CD4-positive, alpha-beta T cell treated with Interleukin-4 for 1 hour (primary cell): ENCODE measurements at regions not wholly inside any gene's neighbourhood (a gene's known extent, or its start where the extent isn't known, plus 50 kb on each side); places are given as distances from the start of the nearest gene placed in this dataset.
A peak's percentile ranks its signal among the peaks of the same experiment; 100 is the strongest.
"Not testable (repeated sequence)": the region's sequence is repeated elsewhere in the genome, so short reads cannot be mapped to it uniquely, and the experiment has no call there.

Experiments used
- DNase-seq, 2 donors: peaks; one replicate each; pipeline ENCODE4 v3.0.0-alpha.2; 2020 to 2022

DNA sequence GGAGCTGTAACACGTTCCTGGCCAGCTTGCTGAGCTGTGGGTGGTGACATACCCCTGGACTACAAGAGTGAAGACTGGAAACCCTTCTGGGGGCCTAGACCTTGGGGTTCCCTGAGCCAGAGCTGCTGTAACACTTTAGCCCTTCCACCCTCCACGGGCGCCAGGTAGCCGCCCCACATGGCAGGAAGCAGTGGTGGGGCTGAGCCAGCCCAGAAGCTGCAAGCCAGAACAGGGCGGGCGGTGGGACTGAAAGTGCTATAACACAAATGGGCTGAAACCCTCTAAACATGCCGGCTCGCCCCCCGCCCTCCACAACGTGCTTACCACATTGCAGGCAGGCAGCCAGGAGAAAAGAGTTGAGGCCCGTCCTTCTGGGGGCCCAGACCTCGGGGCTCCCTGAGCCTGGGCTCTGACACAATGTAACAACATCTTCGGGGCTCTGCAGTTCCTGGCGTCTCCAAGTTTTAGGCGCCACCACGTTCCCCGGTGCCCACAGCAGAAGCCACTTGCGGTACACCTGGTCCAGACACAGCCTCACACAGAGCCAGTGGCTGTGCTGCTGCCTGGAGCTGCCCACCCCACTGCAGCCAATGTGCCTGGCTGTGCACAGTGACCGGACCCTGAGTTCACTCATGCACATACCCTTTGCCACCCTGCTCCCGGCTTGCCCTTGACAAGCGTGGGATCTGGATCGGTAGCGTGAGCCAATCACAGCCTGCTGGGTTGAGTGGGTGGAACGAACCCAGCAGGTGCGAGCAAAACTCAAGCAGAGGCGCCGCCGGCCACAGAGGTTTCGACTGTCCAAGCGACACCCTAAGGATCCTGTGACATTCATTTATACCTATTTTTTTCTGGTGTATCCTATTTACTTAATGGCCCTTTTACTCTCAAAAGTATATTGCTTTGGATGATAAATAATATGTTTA, 127.4 kb upstream of the FHL2 start:
- no peak for DNase-seq

- DNase-seq: no peak
Measured at GRCh38 chr2:105525201-105525600, 126.3 kb upstream of the FHL2 start.

GRCh38 chr2:105522645-105523044, 123.8 kb upstream of the FHL2 start:
- DNase-seq: no peak

- DNase-seq: no peak
Measured at GRCh38 chr2:105521616-105522015, 122.8 kb upstream of the FHL2 start.

DNA sequence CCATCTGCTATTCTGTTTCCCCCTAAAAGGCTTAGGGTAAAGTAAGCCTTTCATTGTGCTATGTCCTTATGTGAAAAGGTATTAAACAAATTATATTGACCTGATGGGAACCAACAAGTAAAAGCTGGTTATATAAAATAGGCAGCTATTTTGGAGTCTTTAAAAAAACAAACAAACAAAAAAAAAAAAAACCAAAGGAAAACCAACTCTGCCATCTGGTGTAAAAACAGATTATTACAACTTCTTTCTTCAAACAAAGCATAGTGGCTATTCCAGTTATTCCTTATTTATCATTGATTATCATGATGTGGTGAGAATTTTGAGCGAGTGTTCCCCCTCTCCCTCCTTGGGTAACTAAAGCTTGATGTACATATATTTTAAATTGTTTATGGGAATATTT, 122.3 kb upstream of the FHL2 start:
- peak in 1 of 2 donors; percentile 24 for DNase-seq

GRCh38 chr2:105519516-105519915, 120.7 kb upstream of the FHL2 start:
- no peak for DNase-seq

DNA sequence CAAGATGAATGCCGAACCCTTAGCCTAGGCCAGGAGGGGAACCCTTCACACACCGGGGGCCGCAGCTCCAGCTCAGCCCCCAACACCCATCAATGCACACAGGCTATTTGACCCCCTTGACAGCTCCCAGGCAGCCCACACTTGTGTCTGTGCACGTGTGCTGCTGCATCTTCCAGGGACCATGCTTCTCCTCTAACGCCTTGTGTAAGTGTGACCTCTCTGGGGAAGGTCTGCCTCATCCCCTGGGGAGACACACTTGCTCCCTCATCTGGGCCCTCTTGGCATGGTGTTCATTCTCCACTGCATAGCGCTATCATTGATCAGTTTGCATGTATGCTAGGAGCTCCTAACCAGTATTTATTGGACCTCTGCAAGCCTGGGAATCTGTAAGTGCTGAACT, 120.0 kb upstream of the FHL2 start:
- no peak for DNase-seq

DNA sequence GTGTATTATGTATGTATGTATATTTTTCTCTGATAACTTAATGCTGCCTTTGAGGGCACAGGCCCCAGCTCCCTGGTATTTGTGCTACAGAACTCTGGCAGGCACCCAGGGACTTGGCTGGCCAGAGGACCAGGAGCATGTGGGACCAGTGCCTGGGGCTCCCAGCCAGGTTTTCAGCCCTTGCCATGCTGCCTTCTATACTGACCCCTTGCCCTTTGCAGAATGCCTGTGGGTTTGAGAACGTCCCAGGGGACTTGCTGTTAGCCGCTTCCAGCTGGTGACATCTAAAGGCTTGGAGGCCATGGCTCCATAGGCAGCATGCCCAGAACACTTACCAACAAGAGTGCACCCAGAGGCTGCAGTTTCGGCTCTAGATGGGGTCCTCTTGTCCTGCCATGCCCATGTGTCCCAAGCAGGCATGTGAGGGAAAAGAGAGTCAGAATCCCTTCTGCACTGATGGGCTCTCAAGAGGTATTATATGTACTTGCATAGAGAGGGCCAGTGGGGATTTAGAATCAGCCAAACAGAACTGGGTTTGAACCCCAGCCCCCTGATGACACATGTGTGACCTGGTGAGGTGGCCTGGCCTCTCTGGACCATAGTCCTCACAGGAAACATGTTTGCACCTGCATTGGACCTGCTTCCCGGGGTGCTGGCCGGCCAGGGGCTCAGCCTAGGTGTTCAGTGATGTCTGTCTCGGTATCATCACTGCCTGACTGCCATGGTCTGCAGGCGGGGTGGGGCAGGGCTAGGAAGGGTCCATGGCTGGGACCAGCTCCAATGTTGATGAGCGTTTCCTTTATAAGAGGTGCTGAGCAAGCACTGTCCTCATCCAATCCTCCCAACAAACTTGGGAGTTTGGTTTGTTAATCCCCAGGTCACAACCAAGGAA, 119.2 kb upstream of the FHL2 start:
- no peak for DNase-seq

DNA sequence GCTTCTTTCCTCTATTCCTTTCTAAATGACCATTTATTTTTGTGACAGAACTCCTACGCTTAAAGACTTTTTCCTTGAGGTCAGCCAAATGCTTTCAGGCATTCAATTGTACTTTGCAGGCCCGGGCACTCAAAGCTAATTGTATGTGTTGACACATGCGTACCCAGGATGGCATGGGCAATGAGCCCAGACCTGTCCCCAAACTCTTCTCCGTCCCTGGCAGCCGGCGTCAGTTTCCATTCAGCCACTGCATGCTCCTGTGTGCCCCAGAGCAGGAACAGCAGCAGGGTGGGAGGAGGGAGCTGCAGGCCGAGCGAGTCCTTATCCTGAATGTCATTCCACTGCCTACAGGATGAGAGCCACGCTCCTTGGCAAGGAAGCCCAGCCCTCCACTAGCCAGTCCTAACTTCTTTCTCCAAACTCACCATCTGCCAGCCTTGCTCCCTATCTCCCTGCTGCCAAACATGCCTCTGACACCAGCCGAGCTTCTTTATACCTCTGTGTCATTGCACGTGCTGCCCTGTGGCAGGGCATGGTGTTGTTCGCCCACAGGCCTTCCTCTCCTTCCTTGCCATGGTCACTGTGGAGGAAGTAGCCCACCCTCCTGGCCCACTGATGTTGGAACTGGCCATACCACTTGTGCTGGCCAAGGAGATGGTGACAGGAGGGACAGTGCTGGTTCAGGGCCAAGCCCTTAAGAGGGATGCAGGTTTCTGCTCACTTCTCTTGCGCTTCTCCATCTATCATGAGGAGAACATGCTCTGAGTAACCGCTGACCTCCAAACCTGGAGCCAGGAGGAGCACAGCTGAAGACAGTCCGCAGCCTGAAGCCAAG, 116.9 kb upstream of the FHL2 start:
- no peak for DNase-seq

DNA sequence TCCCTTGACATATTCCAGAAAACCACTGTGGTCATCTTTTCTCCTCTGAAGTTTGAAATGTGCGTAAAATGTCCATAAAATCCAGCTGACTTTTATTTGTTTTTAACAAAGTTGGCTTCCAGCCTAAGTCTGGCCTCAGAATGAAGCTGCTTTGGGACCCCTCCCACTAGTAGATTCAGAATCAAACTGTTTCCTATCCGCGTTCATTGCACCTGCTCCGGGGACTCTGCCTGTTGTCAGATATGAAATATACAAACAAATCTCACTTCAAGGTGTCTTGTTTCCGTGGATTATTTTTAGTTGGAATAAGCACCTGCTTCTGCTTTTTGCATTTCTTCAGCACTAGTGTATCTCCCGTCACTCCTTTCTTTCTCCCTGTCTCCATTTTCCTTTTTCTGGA, 115.7 kb upstream of the FHL2 start:
- DNase-seq: no peak

- no peak for DNase-seq
Measured at GRCh38 chr2:105510761-105511528, 112.1 kb upstream of the FHL2 start.

DNA sequence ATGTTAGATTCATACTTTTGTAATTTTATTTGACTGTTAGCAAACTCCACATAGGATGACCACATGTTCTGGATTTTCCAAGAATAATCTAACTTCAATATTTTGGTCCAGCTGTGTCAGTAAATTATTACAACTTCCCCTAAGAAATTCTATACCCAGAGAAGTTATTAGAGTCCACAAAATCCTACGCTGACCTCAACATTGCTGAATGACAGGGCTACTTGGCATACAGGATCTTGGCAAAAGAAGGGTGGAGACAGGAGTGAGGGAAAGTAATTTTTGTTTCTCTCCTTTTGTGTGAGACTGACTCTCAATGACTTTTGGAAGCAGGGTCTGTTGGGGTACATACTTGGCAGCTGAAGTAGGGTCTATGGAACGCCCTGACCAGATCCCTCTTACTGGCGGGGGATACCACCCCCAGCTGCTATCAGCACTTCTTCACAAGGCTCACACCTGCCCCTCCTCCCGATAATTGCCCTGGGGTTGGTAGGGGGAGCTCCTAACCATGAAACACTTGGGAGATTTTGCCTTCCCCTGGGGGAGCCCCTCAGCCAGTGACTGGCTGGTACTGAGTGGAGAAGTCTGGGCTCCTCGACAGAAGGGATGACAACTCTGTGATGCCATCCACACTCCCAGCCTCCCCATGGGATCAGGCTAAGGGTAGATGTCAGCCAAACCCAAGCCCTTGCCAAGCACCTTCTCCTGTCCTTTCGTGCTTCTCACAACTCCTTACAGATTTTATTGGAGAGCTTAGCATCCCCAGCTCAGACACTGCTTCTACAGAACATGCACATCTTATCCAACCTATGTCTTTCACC, 110.6 kb upstream of the FHL2 start:
- no peak for DNase-seq

DNA sequence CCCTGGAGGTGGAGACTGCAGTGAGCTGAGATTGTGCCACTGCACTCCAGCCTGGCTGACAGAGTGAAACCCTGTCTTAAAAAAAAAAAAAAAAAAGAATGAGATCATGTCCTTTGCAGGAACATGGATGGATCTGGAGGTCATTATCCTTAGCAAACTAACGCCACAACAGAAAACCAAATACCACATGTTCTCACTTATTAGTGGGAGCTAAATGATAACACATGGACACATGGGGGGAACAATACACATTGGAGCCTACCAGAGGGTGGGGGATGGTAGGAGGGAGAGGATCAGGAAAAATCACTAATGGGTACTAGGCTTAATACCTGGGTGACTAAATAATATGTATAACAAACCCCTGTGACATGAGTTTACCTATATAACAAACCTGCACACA, 108.0 kb upstream of the FHL2 start:
- DNase-seq: not testable (repeated sequence)

- DNase-seq: no peak
Measured at GRCh38 chr2:105504459-105504858, 105.6 kb upstream of the FHL2 start.

DNA sequence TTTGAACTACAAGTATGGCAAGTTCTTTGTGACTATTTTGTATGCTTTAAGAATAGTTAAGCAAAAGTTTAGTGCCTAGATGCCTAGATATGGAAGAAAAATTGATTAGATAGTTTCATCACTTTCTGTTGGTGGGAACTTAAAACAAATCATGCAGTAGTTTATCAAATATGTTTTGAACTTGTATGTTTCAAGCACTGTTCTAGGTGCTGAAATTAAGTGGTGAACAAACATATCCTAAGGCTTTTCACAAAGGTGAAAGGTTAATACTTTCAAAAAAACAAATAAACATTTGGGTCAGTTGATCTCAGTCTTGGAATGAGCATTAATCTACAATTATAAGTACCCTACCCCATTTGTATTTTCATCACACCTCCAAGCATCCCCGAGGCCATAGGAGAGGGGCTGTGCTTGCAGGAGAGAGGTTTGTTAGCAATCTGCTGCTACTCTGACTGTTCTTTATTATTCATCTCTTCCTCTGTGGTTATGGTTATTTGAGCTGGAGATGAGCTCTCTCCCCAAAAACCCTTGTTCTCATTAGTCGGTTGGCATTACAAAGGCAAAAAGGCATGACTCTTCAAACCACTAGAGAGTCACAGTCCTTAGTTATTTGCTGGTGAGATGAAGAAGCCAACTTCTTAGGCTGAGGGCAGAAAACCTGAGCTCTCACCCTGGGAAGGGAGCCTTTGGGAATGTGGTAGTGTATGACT, 103.9 kb upstream of the FHL2 start:
- DNase-seq: no peak

DNA sequence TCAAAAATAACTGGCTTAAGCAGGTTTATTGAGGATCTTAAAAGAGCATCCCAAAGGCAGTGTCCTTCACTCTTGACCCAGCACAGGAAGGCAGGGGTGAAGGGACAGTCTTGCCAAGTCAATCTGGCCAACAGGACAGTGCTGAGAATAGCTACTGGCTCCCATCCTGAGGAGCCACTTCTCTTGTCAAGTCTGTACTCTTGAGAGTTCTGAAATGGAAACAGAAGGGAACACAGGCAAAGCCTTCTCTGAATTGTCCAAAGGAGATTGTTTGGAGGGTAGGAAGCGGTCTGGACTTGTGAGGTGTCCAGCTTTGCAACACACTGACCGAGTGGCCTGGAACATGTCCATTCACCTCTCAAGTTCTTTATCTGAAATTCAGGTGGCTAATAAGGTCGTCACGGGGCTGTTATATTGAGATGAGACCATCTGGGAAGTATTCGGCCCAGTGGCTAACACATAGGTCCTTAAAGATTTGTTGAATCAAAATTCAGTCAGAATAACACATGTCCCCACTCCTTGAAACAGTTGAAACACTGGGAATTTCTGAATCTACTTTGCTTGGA, 99.5 kb upstream of the FHL2 start:
- DNase-seq: no peak

- no peak for DNase-seq
Measured at GRCh38 chr2:105497094-105497493, 98.2 kb upstream of the FHL2 start.

- DNase-seq: no peak
Measured at GRCh38 chr2:105496271-105496670, 97.4 kb upstream of the FHL2 start.

GRCh38 chr2:105494683-105495425, 96.0 kb upstream of the FHL2 start:
- no peak for DNase-seq
